Cardiac fibroblast (primary cell): ENCODE measurements at regions not wholly inside any gene's neighbourhood (a gene's known extent, or its start where the extent isn't known, plus 50 kb on each side); places are given as distances from the start of the nearest gene placed in this dataset.
"Not testable (repeated sequence)": the region's sequence is repeated elsewhere in the genome, so short reads cannot be mapped to it uniquely, and the experiment has no call there.

ENCODE experiments used
- DNase-seq, 2 donors: peaks; one replicate each; pipeline versions ENCODE4 v3.0.0 to v3.0.0-alpha.2; 2010; ENCODE audit warnings: low read depth in 2 of 2
- H3K4me3 ChIP-seq, 2 donors: replicated peaks in 1 of 2; 1 replicate in 1 of 2; 2 replicates in 1 of 2; pipeline ENCODE4 v1.5.1; 2011; ENCODE audit warnings: low read depth in 2 of 2, low read length in 2 of 2, mild to moderate bottlenecking in 2 of 2, moderate library complexity in 1 of 2
- CTCF ChIP-seq: IDR thresholded peaks from one replicate; pipeline ENCODE4 v1.5.1; 2011; ENCODE audit warnings: low read depth, mild to moderate bottlenecking, low read length, inconsistent platforms

- DNase-seq = no peak
- TF ChIP-seq CTCF = no peak
- H3K4me3 ChIP-seq = no peak overlapping the region
Measured at GRCh38 chr16:54879681-54880080, 51.0 kb upstream of the IRX5 start.

- DNase-seq = no peak
- no peak for TF ChIP-seq CTCF
- no peak overlapping the region for H3K4me3 ChIP-seq
Measured at GRCh38 chr16:54878301-54878700, 52.4 kb upstream of the IRX5 start.

GRCh38 chr16:54875443-54875842, 55.2 kb upstream of the IRX5 start:
- H3K4me3 ChIP-seq = no peak overlapping the region
- TF ChIP-seq CTCF = no peak
- no peak for DNase-seq

GRCh38 chr16:54873716-54874373, 56.8 kb upstream of the IRX5 start:
- not testable (repeated sequence) for H3K4me3 ChIP-seq, DNase-seq

GRCh38 chr16:54873071-54873470, 57.6 kb upstream of the IRX5 start:
- DNase-seq = peak in 1 of 2 donors; percentile 11
- no peak for TF ChIP-seq CTCF
- H3K4me3 ChIP-seq = no peak overlapping the region

GRCh38 chr16:54870151-54870550, 60.5 kb upstream of the IRX5 start:
- TF ChIP-seq CTCF = no peak
- H3K4me3 ChIP-seq = no peak overlapping the region
- no peak for DNase-seq

- TF ChIP-seq CTCF = no peak
- H3K4me3 ChIP-seq = no peak overlapping the region
- no peak for DNase-seq
Measured at GRCh38 chr16:54867302-54867832, 63.3 kb upstream of the IRX5 start.
